HEK293 (cell line): ENCODE measurements at regions not wholly inside any gene's neighbourhood (a gene's known extent, or its start where the extent isn't known, plus 50 kb on each side); places are given as distances from the start of the nearest gene placed in this dataset.
A peak's percentile ranks its signal among the peaks of the same experiment; 100 is the strongest.

Experiments used
- CTCF ChIA-PET: fragments of 350-600 bp; formaldehyde crosslinking; extraction: SDS; loops from one replicate; lab custom pipeline; 2021; ENCODE audit warnings: antibody characterized with exemption; lab: Yijun Ruan, JAX
- POLR2A ChIA-PET: fragments of 300-600 bp; formaldehyde crosslinking; extraction: SDS; loops from one replicate; lab custom pipeline; 2020; ENCODE audit warnings: antibody characterized with exemption, inconsistent platforms; lab: Yijun Ruan, JAX
- H3K27ac ChIP-seq: fragments of 200-500 bp; sonication (Bioruptor generic); 2 replicates; pipeline ENCODE4 v1.5.1; 2014; ENCODE audit warnings: low read depth, low read length, control low read depth, inconsistent platforms; ENCODE audit errors: extremely low read depth
- H3K36me3 ChIP-seq, 2 experiments: fragments of 200-500 bp in 1 of 2; sonication (Bioruptor generic) in 1 of 2; 1 replicate in 1 of 2; 2 replicates in 1 of 2; pipeline ENCODE4 v1.5.1; 2014 to 2017; ENCODE audit warnings: inconsistent platforms in 2 of 2, low read length in 2 of 2; ENCODE audit not compliant: control insufficient read depth in 2 of 2, insufficient read depth in 1 of 2
- H3K4me1 ChIP-seq: fragments of 200-500 bp; sonication (Bioruptor generic); 2 replicates; pipeline ENCODE4 v1.5.1; 2014; ENCODE audit warnings: mild to moderate bottlenecking, low read length, inconsistent platforms; ENCODE audit not compliant: control insufficient read depth, insufficient read depth
- H3K4me3 ChIP-seq: 2 replicates; pipeline ENCODE4 v1.5.1; 2011; ENCODE audit warnings: low read depth, mild to moderate bottlenecking, control low read depth, low read length, moderate library complexity
- H3K9me3 ChIP-seq: fragments of 200-500 bp; sonication (Bioruptor generic); 2 replicates; pipeline ENCODE4 v1.5.1; 2014; ENCODE audit warnings: low read depth, low read length, inconsistent platforms; ENCODE audit not compliant: control insufficient read depth, insufficient read depth
- ATF2 ChIP-seq: fragments of 450-650 bp; formaldehyde crosslinking; IDR thresholded peaks from 2 replicates; pipeline ENCODE4 v1.5.1; 2016; ENCODE audit warnings: missing biosample characterization, missing genetic modification characterization, low read depth
- BCL11A ChIP-seq: fragments of 450-650 bp; formaldehyde crosslinking; IDR thresholded peaks from 2 replicates; pipeline ENCODE4 v1.5.1; 2016; ENCODE audit warnings: low read depth, missing biosample characterization, missing genetic modification characterization
- KLF1 ChIP-seq: fragments of 450-650 bp; formaldehyde crosslinking; IDR thresholded peaks from 2 replicates; pipeline ENCODE4 v1.5.1; 2016; ENCODE audit warnings: missing biosample characterization, missing genetic modification characterization
- KLF10 ChIP-seq: fragments of 450-650 bp; IDR thresholded peaks from 2 replicates; pipeline ENCODE4 v1.5.1; 2018; ENCODE audit warnings: missing biosample characterization, mild to moderate bottlenecking, missing genetic modification characterization
- KLF16 ChIP-seq: fragments of 450-650 bp; formaldehyde crosslinking; IDR thresholded peaks from 2 replicates; pipeline ENCODE4 v1.5.1; 2017; ENCODE audit warnings: missing biosample characterization, missing genetic modification characterization
- SETDB1 ChIP-seq: IDR thresholded peaks from one replicate; pipeline ENCODE4 v1.6.1; 2017; ENCODE audit warnings: mild to moderate bottlenecking, low read length, moderate library complexity, mixed read lengths; ENCODE audit not compliant: insufficient read length
- WT1 ChIP-seq: fragments of 450-650 bp; formaldehyde crosslinking; IDR thresholded peaks from 2 replicates; pipeline ENCODE4 v1.5.1; 2016; ENCODE audit warnings: missing biosample characterization, missing genetic modification characterization
- ZNF133 ChIP-seq: fragments of 450-650 bp; formaldehyde crosslinking; IDR thresholded peaks from 2 replicates; pipeline ENCODE4 v1.5.1; 2016; ENCODE audit warnings: missing biosample characterization, missing genetic modification characterization
- ZNF140 ChIP-seq: fragments of 450-650 bp; formaldehyde crosslinking; IDR thresholded peaks from 2 replicates; pipeline ENCODE4 v1.5.1; 2016; ENCODE audit warnings: missing biosample characterization, missing genetic modification characterization
- ZNF16 ChIP-seq: fragments of 450-650 bp; formaldehyde crosslinking; IDR thresholded peaks from 2 replicates; pipeline ENCODE4 v1.5.1; 2016; ENCODE audit warnings: low read depth, missing biosample characterization, missing genetic modification characterization
- ZNF174 ChIP-seq: fragments of 450-650 bp; formaldehyde crosslinking; IDR thresholded peaks from 2 replicates; pipeline ENCODE4 v1.5.0; 2017; ENCODE audit warnings: missing biosample characterization, mild to moderate bottlenecking, missing genetic modification characterization
- ZNF202 ChIP-seq: fragments of 450-650 bp; formaldehyde crosslinking; IDR thresholded peaks from 2 replicates; pipeline ENCODE4 v1.5.1; 2016; ENCODE audit warnings: missing biosample characterization, missing genetic modification characterization, borderline replicate concordance
- ZNF394 ChIP-seq: fragments of 450-650 bp; formaldehyde crosslinking; IDR thresholded peaks from 2 replicates; pipeline ENCODE4 v1.5.1; 2016; ENCODE audit warnings: missing biosample characterization, missing genetic modification characterization, mild to moderate bottlenecking, moderate library complexity, borderline replicate concordance
- ZNF621 ChIP-seq: fragments of 450-650 bp; formaldehyde crosslinking; IDR thresholded peaks from 2 replicates; pipeline ENCODE4 v1.5.1; 2017; ENCODE audit warnings: missing biosample characterization, missing genetic modification characterization
- ZNF707 ChIP-seq: fragments of 450-650 bp; formaldehyde crosslinking; IDR thresholded peaks from 2 replicates; pipeline ENCODE4 v1.5.1; 2016; ENCODE audit warnings: missing biosample characterization, missing genetic modification characterization
- ZNF776 ChIP-seq: fragments of 450-650 bp; formaldehyde crosslinking; IDR thresholded peaks from 2 replicates; pipeline ENCODE4 v1.5.0; 2017; ENCODE audit warnings: missing biosample characterization, missing genetic modification characterization, borderline replicate concordance
- ZNF792 ChIP-seq: fragments of 450-650 bp; formaldehyde crosslinking; IDR thresholded peaks from 2 replicates; pipeline ENCODE4 v1.5.1; 2016; ENCODE audit warnings: missing biosample characterization, missing genetic modification characterization
- ZSCAN16 ChIP-seq: fragments of 450-650 bp; formaldehyde crosslinking; IDR thresholded peaks from 2 replicates; pipeline ENCODE4 v1.5.1; 2016; ENCODE audit warnings: missing biosample characterization, missing genetic modification characterization
- TF ChIP-seq, protein P1 (sequence below): fragments of 450-650 bp; formaldehyde crosslinking; IDR thresholded peaks from 2 replicates; pipeline ENCODE4 v1.5.1; 2016; ENCODE audit warnings: missing biosample characterization, missing genetic modification characterization
- TF ChIP-seq, protein P2 (sequence below): fragments of 450-650 bp; formaldehyde crosslinking; conservative IDR thresholded peaks from 2 replicates; pipeline ENCODE4 v1.5.1; 2016; ENCODE audit warnings: low read depth, missing biosample characterization, missing genetic modification characterization

GRCh38 chr7:25839084-25839769, 312.8 kb upstream of the NFE2L3 start:
- Histone ChIP-seq H3K36me3 (no peaks in the 10 kb centered on the region), H3K4me1 (no peaks in the 10 kb centered on the region), H3K9me3 (no peaks in the 10 kb centered on the region), H3K4me3 (no peak overlapping the region), H3K27ac (no peak overlapping the region)
- POLR2A ChIA-PET = no interaction called here
- CTCF ChIA-PET = interaction anchor here (0.6 to 3.0 kb wide), 11 partner anchors 9 to 275 kb away, joined by 3 to 27 read pairs (median 3); no protein-coding TSS in a partner anchor
- TF ChIP-seq ZNF394 (tag by site-specific recombination) (no peak), ATF2 (tag by site-specific recombination) (0 out of 2 replicates have a peak, but pooled peaks have one; percentile 8)

- Histone ChIP-seq H3K36me3 (no peaks in the 10 kb centered on the region), H3K9me3 (no peaks in the 10 kb centered on the region), H3K27ac (no peak overlapping the region), H3K4me1 (no peaks in the 10 kb centered on the region; the same call in 1 of the 2 replicates), H3K4me3 (no peak overlapping the region)
- no peak for TF ChIP-seq ZNF133
- ChIA-PET POLR2A (no interaction called here), CTCF (interaction anchor here (0.6 to 3.0 kb wide), 5 partner anchors 8 to 873 kb away, joined by 3 to 27 read pairs (median 5); no protein-coding TSS in a partner anchor)
Measured at GRCh38 chr7:25840209-25840792, 311.7 kb upstream of the NFE2L3 start.

- CTCF ChIA-PET = interaction anchor here (0.6 to 1.7 kb wide), 9 partner anchors 10 to 301 kb away, joined by 3 to 6 read pairs (median 4); no protein-coding TSS in a partner anchor
- POLR2A ChIA-PET = no interaction called here
Measured at GRCh38 chr7:25841575-25841974, 310.4 kb upstream of the NFE2L3 start.

DNA sequence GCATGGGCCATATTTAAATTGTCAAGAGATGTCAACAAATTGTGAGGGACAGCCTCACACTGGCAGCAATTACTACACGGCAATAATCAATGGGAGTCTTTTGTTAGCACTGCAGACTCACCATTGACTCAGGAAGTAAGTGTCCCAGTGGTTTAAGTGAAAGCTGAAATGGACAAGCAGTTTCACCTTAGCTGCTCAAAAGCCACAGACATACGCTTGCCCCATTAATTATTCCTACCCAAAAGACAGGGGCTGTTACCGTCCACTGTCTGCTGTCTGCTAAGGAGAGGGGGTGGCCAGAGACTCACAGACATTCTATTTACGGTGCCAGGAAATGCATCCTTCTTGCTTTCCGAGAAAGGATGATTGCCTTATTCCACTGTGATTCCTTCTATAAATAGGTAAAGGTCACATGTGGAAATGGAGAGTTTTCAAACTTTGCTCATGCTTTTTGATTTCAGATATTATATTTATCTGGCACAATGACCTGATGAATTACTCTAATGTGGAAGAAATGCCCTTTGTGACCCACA, 309.7 kb upstream of the NFE2L3 start:
- Histone ChIP-seq H3K4me3 (no peak overlapping the region), H3K4me1 (peaks cover 13% of the 10 kb centered on the region), H3K36me3 (no peaks in the 10 kb centered on the region), H3K27ac (no peak overlapping the region), H3K9me3 (no peaks in the 10 kb centered on the region)
- ChIA-PET CTCF (interaction anchor here (1.3 to 1.7 kb wide), 4 partner anchors 9 to 129 kb away, joined by 3 to 6 read pairs (median 4); no protein-coding TSS in a partner anchor), POLR2A (no interaction called here)
- TF ChIP-seq, protein P1, sequence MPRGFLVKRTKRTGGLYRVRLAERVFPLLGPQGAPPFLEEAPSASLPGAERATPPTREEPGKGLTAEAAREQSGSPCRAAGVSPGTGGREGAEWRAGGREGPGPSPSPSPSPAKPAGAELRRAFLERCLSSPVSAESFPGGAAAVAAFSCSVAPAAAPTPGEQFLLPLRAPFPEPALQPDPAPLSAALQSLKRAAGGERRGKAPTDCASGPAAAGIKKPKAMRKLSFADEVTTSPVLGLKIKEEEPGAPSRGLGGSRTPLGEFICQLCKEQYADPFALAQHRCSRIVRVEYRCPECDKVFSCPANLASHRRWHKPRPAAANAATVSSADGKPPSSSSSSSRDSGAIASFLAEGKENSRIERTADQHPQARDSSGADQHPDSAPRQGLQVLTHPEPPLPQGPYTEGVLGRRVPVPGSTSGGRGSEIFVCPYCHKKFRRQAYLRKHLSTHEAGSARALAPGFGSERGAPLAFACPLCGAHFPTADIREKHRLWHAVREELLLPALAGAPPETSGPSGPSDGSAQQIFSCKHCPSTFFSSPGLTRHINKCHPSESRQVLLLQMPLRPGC (tag by site-specific recombination) = no peak
- TF ChIP-seq ZNF140 (no peak), ZNF792 (tag by site-specific recombination) (no peak), KLF16 (tag by site-specific recombination) (no peak), ZNF202 (tag by site-specific recombination) (no peak), KLF1 (tag by site-specific recombination) (no peak), ZSCAN16 (tag by site-specific recombination) (no peak), BCL11A (tag by site-specific recombination) (no peak), ZNF174 (tag by site-specific recombination) (no peak), SETDB1 (no peak), KLF10 (tag by site-specific recombination) (no peak), ZNF707 (no peak), ZNF776 (tag by site-specific recombination) (no peak), ZNF16 (tag by site-specific recombination) (no peak), WT1 (tag by site-specific recombination) (no peak)
- TF ChIP-seq, protein P2, sequence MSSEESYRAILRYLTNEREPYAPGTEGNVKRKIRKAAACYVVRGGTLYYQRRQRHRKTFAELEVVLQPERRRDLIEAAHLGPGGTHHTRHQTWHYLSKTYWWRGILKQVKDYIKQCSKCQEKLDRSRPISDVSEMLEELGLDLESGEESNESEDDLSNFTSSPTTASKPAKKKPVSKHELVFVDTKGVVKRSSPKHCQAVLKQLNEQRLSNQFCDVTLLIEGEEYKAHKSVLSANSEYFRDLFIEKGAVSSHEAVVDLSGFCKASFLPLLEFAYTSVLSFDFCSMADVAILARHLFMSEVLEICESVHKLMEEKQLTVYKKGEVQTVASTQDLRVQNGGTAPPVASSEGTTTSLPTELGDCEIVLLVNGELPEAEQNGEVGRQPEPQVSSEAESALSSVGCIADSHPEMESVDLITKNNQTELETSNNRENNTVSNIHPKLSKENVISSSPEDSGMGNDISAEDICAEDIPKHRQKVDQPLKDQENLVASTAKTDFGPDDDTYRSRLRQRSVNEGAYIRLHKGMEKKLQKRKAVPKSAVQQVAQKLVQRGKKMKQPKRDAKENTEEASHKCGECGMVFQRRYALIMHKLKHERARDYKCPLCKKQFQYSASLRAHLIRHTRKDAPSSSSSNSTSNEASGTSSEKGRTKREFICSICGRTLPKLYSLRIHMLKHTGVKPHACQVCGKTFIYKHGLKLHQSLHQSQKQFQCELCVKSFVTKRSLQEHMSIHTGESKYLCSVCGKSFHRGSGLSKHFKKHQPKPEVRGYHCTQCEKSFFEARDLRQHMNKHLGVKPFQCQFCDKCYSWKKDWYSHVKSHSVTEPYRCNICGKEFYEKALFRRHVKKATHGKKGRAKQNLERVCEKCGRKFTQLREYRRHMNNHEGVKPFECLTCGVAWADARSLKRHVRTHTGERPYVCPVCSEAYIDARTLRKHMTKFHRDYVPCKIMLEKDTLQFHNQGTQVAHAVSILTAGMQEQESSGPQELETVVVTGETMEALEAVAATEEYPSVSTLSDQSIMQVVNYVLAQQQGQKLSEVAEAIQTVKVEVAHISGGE = no peak

More at GRCh38 chr7:25841575-25841974, 310.4 kb upstream of the NFE2L3 start:
- Histone ChIP-seq H3K9me3 (no peaks in the 10 kb centered on the region), H3K4me1 (peaks cover 9% of the 10 kb centered on the region), H3K36me3 (no peaks in the 10 kb centered on the region), H3K4me3 (no peak overlapping the region), H3K27ac (no peak overlapping the region)
- TF ChIP-seq ZNF621 (tag by site-specific recombination) = no peak
- TF ChIP-seq ZSCAN16 (tag by site-specific recombination) = peak; percentile 83
